HFF-Myc (cell line): ENCODE measurements at regions not wholly inside any gene's neighbourhood (a gene's known extent, or its start where the extent isn't known, plus 50 kb on each side); places are given as distances from the start of the nearest gene placed in this dataset.

Experiments used
- DNase-seq: peaks from one replicate; pipeline ENCODE4 v3.0.0-alpha.2; 2011; ENCODE audit warnings: low read depth; ENCODE audit errors: extremely low read depth
- H3K4me3 ChIP-seq: replicated peaks from 2 replicates; pipeline ENCODE4 v1.5.1; 2011; ENCODE audit warnings: low read depth, mild to moderate bottlenecking, control low read depth, low read length
- CTCF ChIP-seq: IDR thresholded peaks from 2 replicates; pipeline ENCODE4 v1.5.1; 2012; ENCODE audit warnings: mild to moderate bottlenecking, low read depth, low read length, control low read depth; ENCODE audit errors: missing control alignments

DNA sequence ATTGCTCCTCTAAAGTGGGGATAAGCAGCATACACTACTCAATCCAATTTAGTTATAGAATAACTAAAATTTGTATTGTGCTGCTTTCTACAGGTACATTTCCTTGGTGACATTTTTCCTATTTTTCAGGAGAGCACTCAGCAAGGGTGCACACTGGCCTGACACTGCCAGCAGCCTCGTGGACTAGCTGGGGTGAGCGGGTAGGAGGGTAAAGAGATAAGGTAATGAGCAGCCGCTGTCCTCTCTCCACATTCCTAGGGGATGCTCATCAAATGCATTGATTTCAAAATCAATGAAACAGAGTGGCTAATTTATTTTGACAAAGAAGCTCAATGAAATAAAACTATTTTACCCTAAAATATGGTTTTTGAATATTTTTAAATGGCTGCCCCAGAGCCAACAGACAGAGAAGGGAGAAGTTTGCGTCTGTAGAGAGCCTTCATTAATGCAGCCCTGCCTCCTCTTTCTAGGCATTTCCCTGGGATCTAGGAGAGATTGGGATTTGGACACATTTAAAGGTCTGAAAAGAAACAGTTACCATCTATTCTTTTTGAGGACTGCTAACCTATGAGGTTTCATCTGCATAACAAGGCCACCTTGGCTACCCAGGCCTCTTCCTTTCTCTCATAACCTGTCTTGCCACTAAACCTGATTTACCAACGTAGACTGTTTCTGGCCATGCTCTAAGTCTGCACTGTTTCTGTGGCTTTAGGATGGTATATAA is 561.0 kb downstream of the IPMK start:
- H3K4me3 ChIP-seq, result no peak overlapping the region
- no peak for DNase-seq
- TF ChIP-seq CTCF, result no peak

GRCh38 chr10:57706016-57706415 is 561.7 kb downstream of the IPMK start:
- H3K4me3 ChIP-seq, result no peak overlapping the region
- TF ChIP-seq CTCF, result no peak
- DNase-seq, result no peak

DNA sequence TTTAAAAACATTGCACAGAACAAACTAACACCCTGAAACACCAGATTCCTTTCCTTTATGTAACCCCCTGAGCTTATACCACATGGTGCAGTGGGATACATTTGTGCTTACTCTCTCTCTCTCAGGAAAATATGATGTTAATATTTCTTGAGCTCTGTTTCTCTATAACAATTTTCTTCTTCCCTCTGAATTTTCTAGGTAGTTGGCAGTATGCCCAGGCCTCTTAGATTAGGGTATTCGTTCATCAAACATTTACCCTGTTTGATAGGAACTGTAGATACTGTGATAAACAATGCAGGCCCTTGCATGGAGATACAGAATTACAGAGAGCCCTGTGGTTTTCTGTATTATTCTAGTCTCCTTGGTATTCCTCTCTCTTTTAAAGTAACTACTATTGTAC is 567.8 kb downstream of the IPMK start:
- no peak for TF ChIP-seq CTCF
- DNase-seq, result no peak
- no peak overlapping the region for H3K4me3 ChIP-seq

- no peak for TF ChIP-seq CTCF
- H3K4me3 ChIP-seq, result no peak overlapping the region
- peak; percentile 35 for DNase-seq
These were observed 571.1 kb downstream of the IPMK start for GRCh38 chr10:57696641-57697040.

GRCh38 chr10:57694956-57695608 is 572.6 kb downstream of the IPMK start:
- no peak overlapping the region for H3K4me3 ChIP-seq
- DNase-seq, result no peak
- no peak for TF ChIP-seq CTCF

- TF ChIP-seq CTCF, result no peak
- no peak overlapping the region for H3K4me3 ChIP-seq
- DNase-seq, result peak; percentile 49
These were observed 575.3 kb downstream of the IPMK start for GRCh38 chr10:57692255-57692980.
